ENCODE measurements at regions not wholly inside any gene's neighbourhood (a gene's known extent, or its start where the extent isn't known, plus 50 kb on each side); places are given as distances from the start of the nearest gene placed in this dataset.

DNA sequence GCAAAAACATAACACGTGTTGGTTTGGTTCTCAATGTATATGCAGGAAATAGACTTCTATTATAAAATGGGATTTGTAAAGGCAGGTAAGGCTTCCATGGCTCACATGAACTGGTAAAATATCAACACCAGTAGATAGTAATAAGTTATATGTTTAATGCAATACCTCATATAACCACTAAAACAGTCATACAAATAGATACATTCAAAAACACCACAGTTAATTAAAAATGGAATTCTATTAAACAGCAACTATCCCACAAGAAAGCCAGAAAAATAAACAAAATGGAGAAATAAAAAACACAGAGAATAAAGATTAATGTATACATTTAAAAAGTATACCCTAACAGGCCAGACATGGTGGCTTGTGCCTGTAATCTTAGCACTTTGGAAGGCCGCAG is 243.8 kb upstream of the LRATD1 start:
- no peak for TF ChIP-seq TCF7L2 (IDR thresholded peaks at IDR 0.05; ENCODE audit: low read depth, low read length)
- TF ChIP-seq, protein P1, sequence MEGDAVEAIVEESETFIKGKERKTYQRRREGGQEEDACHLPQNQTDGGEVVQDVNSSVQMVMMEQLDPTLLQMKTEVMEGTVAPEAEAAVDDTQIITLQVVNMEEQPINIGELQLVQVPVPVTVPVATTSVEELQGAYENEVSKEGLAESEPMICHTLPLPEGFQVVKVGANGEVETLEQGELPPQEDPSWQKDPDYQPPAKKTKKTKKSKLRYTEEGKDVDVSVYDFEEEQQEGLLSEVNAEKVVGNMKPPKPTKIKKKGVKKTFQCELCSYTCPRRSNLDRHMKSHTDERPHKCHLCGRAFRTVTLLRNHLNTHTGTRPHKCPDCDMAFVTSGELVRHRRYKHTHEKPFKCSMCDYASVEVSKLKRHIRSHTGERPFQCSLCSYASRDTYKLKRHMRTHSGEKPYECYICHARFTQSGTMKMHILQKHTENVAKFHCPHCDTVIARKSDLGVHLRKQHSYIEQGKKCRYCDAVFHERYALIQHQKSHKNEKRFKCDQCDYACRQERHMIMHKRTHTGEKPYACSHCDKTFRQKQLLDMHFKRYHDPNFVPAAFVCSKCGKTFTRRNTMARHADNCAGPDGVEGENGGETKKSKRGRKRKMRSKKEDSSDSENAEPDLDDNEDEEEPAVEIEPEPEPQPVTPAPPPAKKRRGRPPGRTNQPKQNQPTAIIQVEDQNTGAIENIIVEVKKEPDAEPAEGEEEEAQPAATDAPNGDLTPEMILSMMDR (IDR thresholded peaks at IDR 0.05) = no peak
- no peak for TF ChIP-seq POLR2AphosphoS5 (IDR thresholded peaks at IDR 0.05; ENCODE audit: low read depth, low read length)

Data from Panc1 (cell line).